DMS153 (cell line): ENCODE measurements at regions not wholly inside any gene's neighbourhood (a gene's known extent, or its start where the extent isn't known, plus 50 kb on each side); places are given as distances from the start of the nearest gene placed in this dataset.

Experiments
- DNase-seq: peaks from one replicate; lab custom pipeline; 2025; lab: John Stamatoyannopoulos, UW

- no peak for DNase-seq
These were observed 354.9 kb upstream of the HTR2A start for GRCh38 chr13:47251771-47252170.

GRCh38 chr13:47250146-47250545, 353.3 kb upstream of the HTR2A start:
- no peak for DNase-seq

- DNase-seq = no peak
These were observed 352.4 kb upstream of the HTR2A start for GRCh38 chr13:47249266-47249665.

GRCh38 chr13:47241446-47241845, 344.6 kb upstream of the HTR2A start:
- no peak for DNase-seq

- DNase-seq = no peak
These were observed 342.2 kb upstream of the HTR2A start for GRCh38 chr13:47239025-47239424.

- DNase-seq = no peak
These were observed 340.7 kb upstream of the HTR2A start for GRCh38 chr13:47237571-47237970.

GRCh38 chr13:47233734-47234133, 336.9 kb upstream of the HTR2A start:
- no peak for DNase-seq

GRCh38 chr13:47232516-47232915, 335.7 kb upstream of the HTR2A start:
- DNase-seq = no peak

GRCh38 chr13:47230155-47230554, 333.3 kb upstream of the HTR2A start:
- no peak for DNase-seq

- DNase-seq = no peak
These were observed 329.7 kb upstream of the HTR2A start for GRCh38 chr13:47226516-47226915.

GRCh38 chr13:47220453-47221140, 323.7 kb upstream of the HTR2A start:
- no peak for DNase-seq

- DNase-seq = no peak
These were observed 321.8 kb upstream of the HTR2A start for GRCh38 chr13:47218611-47219010.

GRCh38 chr13:47216176-47216822, 319.4 kb upstream of the HTR2A start:
- no peak for DNase-seq

- no peak for DNase-seq
These were observed 318.9 kb upstream of the HTR2A start for GRCh38 chr13:47215736-47216135.

GRCh38 chr13:47213047-47213446, 316.2 kb upstream of the HTR2A start:
- DNase-seq = no peak

- DNase-seq = no peak
These were observed 314.3 kb upstream of the HTR2A start for GRCh38 chr13:47211106-47211505.

- no peak for DNase-seq
These were observed 309.3 kb upstream of the HTR2A start for GRCh38 chr13:47206111-47206510.

- DNase-seq = no peak
These were observed 293.9 kb upstream of the HTR2A start for GRCh38 chr13:47190696-47191305.

GRCh38 chr13:47188802-47189201, 291.9 kb upstream of the HTR2A start:
- no peak for DNase-seq

- no peak for DNase-seq
These were observed 289.6 kb upstream of the HTR2A start for GRCh38 chr13:47186471-47186870.

GRCh38 chr13:47184321-47184720, 287.5 kb upstream of the HTR2A start:
- no peak for DNase-seq

- DNase-seq = no peak
These were observed 282.5 kb upstream of the HTR2A start for GRCh38 chr13:47179321-47179720.
